ENCODE measurements at regions not wholly inside any gene's neighbourhood (a gene's known extent, or its start where the extent isn't known, plus 50 kb on each side); places are given as distances from the start of the nearest gene placed in this dataset.

DNA sequence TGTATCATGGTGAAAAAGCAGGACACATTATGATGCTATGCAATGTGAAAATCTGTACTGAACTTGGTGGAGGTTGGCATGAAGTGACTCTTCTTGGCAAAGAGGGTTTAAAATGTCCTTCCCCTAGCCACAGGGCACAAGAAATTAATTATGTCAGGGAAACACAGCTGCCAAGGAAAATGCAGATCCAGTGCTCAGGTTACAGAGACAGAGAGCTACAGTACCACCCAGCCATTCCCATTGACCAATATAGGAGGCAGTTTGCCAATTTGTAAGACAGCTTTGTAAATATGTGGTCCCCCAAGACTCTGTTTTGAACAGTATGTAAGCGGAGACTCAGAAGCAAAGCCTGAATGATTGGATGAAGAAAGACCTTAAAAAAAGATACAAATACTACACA lies 69.4 kb upstream of the KLF12 start:
- TF ChIP-seq CTCF (IDR thresholded peaks at IDR 0.05; ENCODE audit: control insufficient read depth, insufficient read depth, low read depth, low read length, missing control alignments), result no peak
- H3K4me3 ChIP-seq (ENCODE audit: control insufficient read depth, low read depth, low read length), result no peak overlapping the region
- no peak for DNase-seq (ENCODE audit: low read depth)

- no peak for DNase-seq (ENCODE audit: low read depth)
- no peak overlapping the region for H3K4me3 ChIP-seq (ENCODE audit: control insufficient read depth, low read depth, low read length)
- TF ChIP-seq CTCF (IDR thresholded peaks at IDR 0.05; ENCODE audit: control insufficient read depth, insufficient read depth, low read depth, low read length, missing control alignments), result no peak
Measured at GRCh38 chr13:74202129-74202813, 68.1 kb upstream of the KLF12 start.

GRCh38 chr13:74201530-74201929 lies 67.3 kb upstream of the KLF12 start:
- H3K4me3 ChIP-seq (ENCODE audit: control insufficient read depth, low read depth, low read length), result no peak overlapping the region
- TF ChIP-seq CTCF (IDR thresholded peaks at IDR 0.05; ENCODE audit: control insufficient read depth, insufficient read depth, low read depth, low read length, missing control alignments), result no peak
- DNase-seq (ENCODE audit: low read depth), result no peak

DNA sequence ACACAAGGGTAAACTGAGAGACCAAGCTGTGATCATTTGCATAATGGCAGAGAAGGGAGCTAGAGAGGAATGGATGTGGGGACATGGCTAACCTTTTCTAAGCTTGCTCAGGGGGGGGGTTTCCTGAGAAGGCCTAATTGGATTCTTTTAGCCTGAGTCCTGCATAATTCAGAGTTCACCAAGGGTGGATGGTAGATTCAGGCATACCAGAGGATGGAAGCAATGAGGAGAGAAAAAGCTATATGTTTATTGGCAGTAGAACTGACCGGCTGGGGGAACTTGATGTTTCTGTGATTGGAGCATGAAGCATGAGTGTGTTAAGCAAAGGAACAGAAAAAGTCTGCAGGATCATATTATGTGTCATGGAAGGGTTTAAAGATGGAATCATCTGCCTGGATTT lies 65.9 kb upstream of the KLF12 start:
- no peak for DNase-seq (ENCODE audit: low read depth)
- TF ChIP-seq CTCF (IDR thresholded peaks at IDR 0.05; ENCODE audit: control insufficient read depth, insufficient read depth, low read depth, low read length, missing control alignments), result no peak
- H3K4me3 ChIP-seq (ENCODE audit: control insufficient read depth, low read depth, low read length), result no peak overlapping the region

DNA sequence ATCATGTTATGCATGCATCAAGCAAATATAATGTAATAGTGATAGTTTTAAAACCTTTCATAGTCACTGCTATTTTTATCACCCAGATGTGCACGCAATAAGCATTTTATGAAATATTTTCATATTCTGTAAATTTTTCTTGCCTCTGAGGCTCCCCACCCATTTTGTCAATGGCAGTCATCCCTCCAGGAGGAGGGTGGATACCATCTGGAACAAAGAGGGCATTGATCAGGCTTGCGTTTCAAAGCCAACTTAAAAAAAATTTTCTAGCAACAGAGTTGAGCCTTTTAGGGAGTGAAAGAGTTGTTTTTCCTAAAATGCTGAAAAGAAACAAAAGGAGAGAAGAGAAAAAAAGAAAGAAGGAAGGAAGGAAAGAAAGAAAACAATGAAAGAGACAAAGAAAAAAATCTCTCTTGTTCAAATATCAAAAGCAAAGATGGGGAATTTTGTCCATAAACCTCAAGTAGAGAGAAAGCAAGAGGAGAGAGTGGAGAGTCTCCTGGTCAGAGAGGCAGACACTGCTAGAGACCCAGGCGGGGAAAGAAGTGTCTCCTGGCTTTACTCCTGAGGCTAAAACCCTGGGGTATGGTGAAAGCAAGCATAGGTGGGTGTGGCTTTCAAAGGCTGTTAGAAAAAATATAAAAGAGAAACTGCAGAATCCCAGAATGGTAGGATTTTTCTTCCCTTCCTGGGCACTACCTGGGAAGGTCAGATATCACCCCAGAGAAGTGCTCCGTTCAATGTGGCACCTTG lies 63.6 kb upstream of the KLF12 start:
- no peak for TF ChIP-seq CTCF (IDR thresholded peaks at IDR 0.05; ENCODE audit: control insufficient read depth, insufficient read depth, low read depth, low read length, missing control alignments)
- DNase-seq (ENCODE audit: low read depth), result no peak
- H3K4me3 ChIP-seq (ENCODE audit: control insufficient read depth, low read depth, low read length), result no peak overlapping the region

DNA sequence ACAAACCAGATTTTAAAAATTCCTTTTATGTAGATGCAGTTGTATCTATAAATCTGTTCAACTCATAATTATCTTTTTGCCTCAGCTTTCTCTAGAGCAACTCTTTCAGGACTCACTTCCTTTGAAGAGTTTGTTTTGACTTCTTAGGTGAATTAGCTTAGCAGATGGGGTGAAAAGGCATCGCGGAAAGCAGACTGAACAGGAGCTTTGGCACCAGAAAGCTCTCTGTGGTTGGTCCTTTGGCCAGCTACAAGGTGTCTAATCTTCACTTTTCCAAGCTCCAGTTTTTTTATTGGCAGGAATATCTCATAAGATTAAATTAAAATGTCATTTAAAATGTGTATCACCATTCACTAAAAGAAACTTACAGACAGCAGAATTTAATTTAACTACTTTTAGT lies 60.6 kb upstream of the KLF12 start:
- H3K4me3 ChIP-seq (ENCODE audit: control insufficient read depth, low read depth, low read length), result no peak overlapping the region
- TF ChIP-seq CTCF (IDR thresholded peaks at IDR 0.05; ENCODE audit: control insufficient read depth, insufficient read depth, low read depth, low read length, missing control alignments), result no peak
- no peak for DNase-seq (ENCODE audit: low read depth)
